Large intestine (tissue), 3 donors: ENCODE measurements at regions not wholly inside any gene's neighbourhood (a gene's known extent, or its start where the extent isn't known, plus 50 kb on each side); places are given as distances from the start of the nearest gene placed in this dataset.

Experiments
- DNase-seq, 2 donors: peaks; one replicate each; pipeline versions ENCODE4 v3.0.0 to v3.0.0-alpha.2; 2013
- H3K27ac ChIP-seq: one replicate; pipeline ENCODE4 v1.5.1; 2013; ENCODE audit warnings: low read length
- H3K27me3 ChIP-seq: 2 replicates; pipeline ENCODE4 v1.6.1; 2013; ENCODE audit warnings: low read length; ENCODE audit not compliant: control insufficient read depth, insufficient read depth
- H3K36me3 ChIP-seq: 2 replicates; pipeline ENCODE4 v1.6.1; 2013; ENCODE audit warnings: low read length; ENCODE audit not compliant: control insufficient read depth, insufficient read depth
- H3K4me1 ChIP-seq: one replicate; pipeline ENCODE4 v1.6.1; 2013; ENCODE audit warnings: low read length; ENCODE audit not compliant: control insufficient read depth, insufficient read depth
- H3K4me3 ChIP-seq: one replicate; pipeline ENCODE4 v1.5.1; 2013; ENCODE audit warnings: low read length
- H3K9me3 ChIP-seq: one replicate; pipeline ENCODE4 v1.6.1; 2013; ENCODE audit warnings: mild to moderate bottlenecking, low read depth, low read length, moderate library complexity; ENCODE audit not compliant: control insufficient read depth
- WGBS: methylation state at CpG from one replicate; pipeline ENCODE4 v1.1.5; 2013; ENCODE audit warnings: low lambda C conversion rate; ENCODE audit not compliant: insufficient coverage; 5-methylcytosine and 5-hydroxymethylcytosine counted together

DNA sequence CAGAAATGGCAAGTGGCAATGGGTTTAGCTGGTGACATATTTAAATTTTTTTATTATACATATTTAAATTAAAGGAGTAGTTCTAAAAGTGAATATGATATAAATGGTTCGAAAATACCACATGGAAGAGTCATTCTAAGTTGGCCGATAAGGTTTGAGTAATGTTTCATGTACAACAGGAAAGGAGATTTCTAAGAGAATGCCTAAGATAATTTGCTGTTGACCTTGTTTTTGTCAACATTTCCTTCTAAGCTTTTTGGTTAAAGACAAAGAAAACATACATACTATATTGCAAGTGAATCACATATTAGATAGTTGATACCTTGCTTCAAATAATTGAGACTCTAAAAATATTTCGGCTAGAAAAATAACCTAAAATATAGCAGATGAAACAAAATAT is 526.6 kb upstream of the SLIT2 start:
- Histone ChIP-seq H3K4me3 (no peak overlapping the region), H3K4me1 (no peaks in the 10 kb centered on the region), H3K27ac (no peak overlapping the region), H3K9me3 (no peaks in the 10 kb centered on the region), H3K27me3 (no peaks in the 10 kb centered on the region), H3K36me3 (no peaks in the 10 kb centered on the region)
- DNase-seq: no peak
- 95% methylated on average over 3 of the region's 3 CpGs for WGBS

DNA sequence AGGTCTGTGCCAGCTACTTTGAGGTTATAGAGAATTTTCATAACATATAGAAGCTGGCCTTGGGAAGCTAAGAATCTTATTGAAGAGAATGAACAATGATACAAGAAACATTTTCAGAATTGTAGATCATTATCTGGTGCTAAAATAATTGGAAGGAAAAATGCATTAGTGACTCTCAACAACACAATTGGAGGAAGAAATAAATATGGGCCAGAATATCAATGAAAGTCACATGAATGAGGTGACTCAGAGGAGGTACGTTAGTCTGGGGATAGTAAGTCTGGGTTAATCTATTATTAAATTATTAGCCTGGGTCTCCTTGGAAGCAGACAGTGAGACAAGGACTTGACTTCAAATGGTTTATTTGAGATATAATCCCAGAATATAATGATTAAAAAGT is 529.3 kb upstream of the SLIT2 start:
- no CpG with 5 or more reads among the region's 1 CpG for WGBS
- Histone ChIP-seq H3K9me3 (no peaks in the 10 kb centered on the region), H3K27me3 (no peaks in the 10 kb centered on the region), H3K36me3 (no peaks in the 10 kb centered on the region), H3K4me1 (no peaks in the 10 kb centered on the region), H3K27ac (no peak overlapping the region), H3K4me3 (no peak overlapping the region)
- DNase-seq: no peak

GRCh38 chr4:19721587-19721986 is 530.1 kb upstream of the SLIT2 start:
- no peak overlapping the region for H3K4me3 ChIP-seq
- no peaks in the 10 kb centered on the region for H3K27me3 ChIP-seq
- no peaks in the 10 kb centered on the region for H3K36me3 ChIP-seq
- H3K4me1 ChIP-seq: no peaks in the 10 kb centered on the region
- no peak for DNase-seq
- H3K27ac ChIP-seq: no peak overlapping the region
- H3K9me3 ChIP-seq: no peaks in the 10 kb centered on the region

DNA sequence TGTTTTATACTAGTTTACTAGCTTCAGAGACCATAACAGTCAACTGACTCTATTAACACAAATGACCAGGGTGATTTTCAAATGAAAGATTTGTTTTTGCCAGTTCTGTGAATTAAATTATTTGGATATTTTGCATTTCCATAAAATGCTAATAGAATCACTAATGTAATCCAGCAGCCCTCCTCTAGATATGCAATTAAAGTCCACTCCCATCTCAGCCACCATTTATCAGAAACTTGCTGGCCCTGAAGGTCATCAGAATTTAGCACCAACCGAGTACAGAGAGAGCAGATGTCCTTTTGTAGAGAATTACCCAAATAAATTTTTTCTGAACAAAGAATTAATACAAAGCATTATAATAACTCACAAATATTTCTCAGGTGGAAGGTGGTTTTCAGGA is 531.1 kb upstream of the SLIT2 start:
- no CpG with 5 or more reads among the region's 1 CpG for WGBS
- Histone ChIP-seq H3K27me3 (no peaks in the 10 kb centered on the region), H3K27ac (no peak overlapping the region), H3K4me3 (no peak overlapping the region), H3K36me3 (no peaks in the 10 kb centered on the region), H3K4me1 (no peaks in the 10 kb centered on the region), H3K9me3 (no peaks in the 10 kb centered on the region)
- no peak for DNase-seq

DNA sequence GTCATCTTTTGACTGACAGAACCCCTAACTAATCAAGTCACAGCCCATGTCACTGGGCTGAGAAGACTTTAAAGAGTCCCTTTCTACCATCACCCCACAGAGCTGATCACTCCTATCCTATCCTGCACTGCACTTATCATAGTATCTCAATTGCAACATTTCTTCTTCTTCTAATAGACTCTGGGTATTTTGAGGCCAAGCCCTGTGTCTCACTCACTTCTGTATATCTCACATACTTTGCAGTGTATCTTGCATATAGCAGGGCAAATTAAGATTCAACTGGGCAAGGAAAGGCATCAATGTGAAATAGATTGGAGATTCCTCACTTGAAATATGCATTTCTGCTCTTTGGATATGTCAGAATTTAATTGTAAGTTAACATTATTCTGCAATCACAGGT is 531.5 kb upstream of the SLIT2 start:
- no peak for DNase-seq
- no peak overlapping the region for H3K4me3 ChIP-seq

GRCh38 chr4:19711871-19712270 is 539.8 kb upstream of the SLIT2 start:
- no peaks in the 10 kb centered on the region for H3K4me1 ChIP-seq
- H3K27ac ChIP-seq: no peak overlapping the region
- H3K36me3 ChIP-seq: no peaks in the 10 kb centered on the region
- H3K9me3 ChIP-seq: no peaks in the 10 kb centered on the region
- 94% methylated on average over 3 of the region's 3 CpGs for WGBS
- DNase-seq: no peak
- no peaks in the 10 kb centered on the region for H3K27me3 ChIP-seq
- no peak overlapping the region for H3K4me3 ChIP-seq

More for the DNA sequence above, 531.5 kb upstream of the SLIT2 start:
- Histone ChIP-seq H3K9me3 (no peaks in the 10 kb centered on the region), H3K36me3 (no peaks in the 10 kb centered on the region), H3K4me1 (no peaks in the 10 kb centered on the region), H3K27ac (no peak overlapping the region), H3K27me3 (no peaks in the 10 kb centered on the region)

GRCh38 chr4:19707876-19708275 is 543.8 kb upstream of the SLIT2 start:
- Histone ChIP-seq H3K27me3 (no peaks in the 10 kb centered on the region), H3K27ac (no peak overlapping the region), H3K36me3 (no peaks in the 10 kb centered on the region), H3K4me1 (no peaks in the 10 kb centered on the region), H3K4me3 (no peak overlapping the region), H3K9me3 (no peaks in the 10 kb centered on the region)
- WGBS: 80% methylated on average over 1 of the region's 1 CpG
- no peak for DNase-seq

DNA sequence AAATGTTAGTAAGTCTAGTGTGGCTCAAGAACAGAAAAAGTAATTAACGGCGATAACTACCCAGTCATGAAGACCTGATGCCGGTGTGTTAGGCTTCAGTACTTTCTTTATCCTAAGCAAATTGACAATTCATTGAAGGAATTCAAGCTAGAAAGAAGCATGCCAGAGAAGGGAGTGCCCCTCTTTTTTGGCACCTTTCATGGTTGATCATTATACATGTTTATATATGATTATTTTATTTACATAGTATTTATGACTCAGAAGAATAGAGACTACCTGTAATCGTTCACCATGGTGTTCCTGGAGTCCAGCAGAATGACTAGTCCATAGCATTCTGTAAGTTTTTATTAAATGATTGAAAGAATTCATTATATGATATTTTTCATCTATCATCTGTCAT is 548.3 kb upstream of the SLIT2 start:
- Histone ChIP-seq H3K9me3 (no peaks in the 10 kb centered on the region), H3K27ac (no peak overlapping the region), H3K36me3 (no peaks in the 10 kb centered on the region), H3K4me1 (no peaks in the 10 kb centered on the region), H3K27me3 (no peaks in the 10 kb centered on the region), H3K4me3 (no peak overlapping the region)
- no CpG with 5 or more reads among the region's 4 CpGs for WGBS
- DNase-seq: no peak

DNA sequence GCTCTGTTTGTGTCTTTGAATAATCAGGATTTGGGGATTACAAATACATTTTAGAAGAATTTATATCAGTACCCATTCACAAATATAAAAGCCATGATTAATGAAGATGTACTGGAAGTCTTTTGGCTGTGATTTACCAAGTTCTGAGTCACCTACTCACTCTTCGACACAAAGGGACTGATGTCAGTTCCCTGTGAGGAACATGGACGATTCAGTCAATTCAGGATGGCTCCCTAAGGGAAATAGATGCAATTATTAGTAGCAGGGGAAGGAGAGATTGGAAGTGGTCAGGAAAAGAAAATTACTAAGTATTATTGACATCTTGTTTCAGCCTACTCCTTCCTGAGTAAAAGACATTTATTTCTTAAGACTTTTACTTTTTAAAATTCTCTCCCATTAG is 550.7 kb upstream of the SLIT2 start:
- no peak for DNase-seq
- no peak overlapping the region for H3K4me3 ChIP-seq
- no peaks in the 10 kb centered on the region for H3K27me3 ChIP-seq
- no peaks in the 10 kb centered on the region for H3K4me1 ChIP-seq
- no peaks in the 10 kb centered on the region for H3K36me3 ChIP-seq
- H3K27ac ChIP-seq: no peak overlapping the region
- 100% methylated on average over 1 of the region's 2 CpGs for WGBS
- H3K9me3 ChIP-seq: no peaks in the 10 kb centered on the region

GRCh38 chr4:19698961-19699360 is 552.7 kb upstream of the SLIT2 start:
- no peaks in the 10 kb centered on the region for H3K4me1 ChIP-seq
- WGBS: no CpG with 5 or more reads among the region's 1 CpG
- H3K9me3 ChIP-seq: no peaks in the 10 kb centered on the region
- DNase-seq: no peak
- no peaks in the 10 kb centered on the region for H3K27me3 ChIP-seq
- no peak overlapping the region for H3K4me3 ChIP-seq
- no peaks in the 10 kb centered on the region for H3K36me3 ChIP-seq
- H3K27ac ChIP-seq: no peak overlapping the region

GRCh38 chr4:19694812-19695211 is 556.9 kb upstream of the SLIT2 start:
- Histone ChIP-seq H3K4me3 (no peak overlapping the region), H3K36me3 (no peaks in the 10 kb centered on the region), H3K27me3 (no peaks in the 10 kb centered on the region), H3K27ac (no peak overlapping the region), H3K4me1 (no peaks in the 10 kb centered on the region), H3K9me3 (no peaks in the 10 kb centered on the region)
- no peak for DNase-seq
- WGBS: 100% methylated on average over 1 of the region's 4 CpGs
